M059J (cell line): ENCODE measurements at regions not wholly inside any gene's neighbourhood (a gene's known extent, or its start where the extent isn't known, plus 50 kb on each side); places are given as distances from the start of the nearest gene placed in this dataset.
A peak's percentile ranks its signal among the peaks of the same experiment; 100 is the strongest.

Experiments
- DNase-seq: peaks from one replicate; pipeline ENCODE4 v3.0.0-alpha.2; 2012; ENCODE audit warnings: low read depth

DNA sequence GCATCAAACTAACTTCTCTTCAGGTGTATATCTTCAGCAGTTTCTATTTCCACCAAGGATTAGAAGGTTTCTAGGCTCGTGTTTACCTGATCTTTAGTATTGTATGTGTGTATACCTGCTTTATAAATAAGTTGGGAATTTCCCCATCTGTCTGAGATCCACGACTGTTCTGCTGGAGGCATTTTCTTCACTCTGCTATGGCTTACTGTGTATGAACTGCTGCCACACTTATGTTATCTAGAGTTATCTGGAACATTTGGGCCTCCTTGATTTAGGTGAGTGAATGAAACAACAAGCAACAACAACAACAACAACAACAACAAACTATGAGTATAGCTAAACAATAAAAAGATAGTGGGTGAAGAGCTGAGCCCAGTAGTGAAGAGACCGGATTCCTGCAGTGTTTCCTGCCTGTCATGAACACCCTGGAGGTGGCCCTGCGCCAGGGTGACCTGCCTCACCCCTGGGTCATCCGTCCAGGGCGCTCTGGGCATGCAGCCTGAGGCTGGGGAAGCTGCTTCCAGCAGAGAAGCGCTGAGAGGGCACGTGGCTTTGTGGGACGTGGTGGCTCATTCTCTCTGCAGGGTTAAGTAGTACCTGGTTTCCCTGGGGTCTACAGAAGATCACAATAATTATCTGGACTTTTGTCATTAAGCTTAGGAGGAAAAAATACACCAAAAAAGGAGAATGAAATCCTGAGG, 56.1 kb upstream of the GATA6 start:
- peak; percentile 48 for DNase-seq

DNA sequence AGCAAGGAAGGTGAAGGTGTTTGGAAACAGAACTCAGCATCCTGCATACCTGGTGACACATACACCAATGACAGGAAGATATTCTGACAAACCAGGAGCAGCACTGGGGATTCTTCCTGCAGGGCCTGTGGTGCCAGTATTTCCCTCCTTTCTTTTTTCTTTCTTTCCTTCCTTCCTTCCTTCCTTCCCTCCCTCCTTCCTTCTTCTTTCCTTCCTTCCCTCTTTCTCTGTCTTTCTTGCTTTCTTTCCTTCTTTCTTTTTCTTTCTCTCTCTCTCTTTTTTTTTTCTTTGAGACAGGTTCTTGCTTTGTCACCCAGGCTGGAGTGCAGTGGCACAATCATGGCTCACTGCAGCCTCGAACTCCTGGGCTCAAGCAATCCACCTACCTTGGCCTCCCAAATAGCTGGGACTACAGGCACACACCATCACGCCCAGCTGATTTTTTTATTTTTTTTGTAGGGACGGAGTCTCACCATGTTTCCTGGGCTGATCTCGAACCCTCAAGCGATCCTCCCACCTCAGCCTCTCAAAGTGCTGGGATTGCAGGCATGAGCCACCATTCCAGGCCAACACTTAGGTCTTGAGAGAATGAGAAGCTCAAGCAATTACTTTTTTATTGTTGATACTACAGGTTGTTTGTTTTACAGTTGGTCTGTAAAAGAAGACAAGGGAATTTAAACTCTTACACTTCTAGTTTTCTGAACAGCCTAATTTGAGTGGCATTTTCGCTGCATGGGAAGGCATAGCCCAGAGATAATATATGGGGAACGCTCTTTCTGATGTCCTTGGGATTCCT, 54.7 kb upstream of the GATA6 start:
- DNase-seq: no peak

DNA sequence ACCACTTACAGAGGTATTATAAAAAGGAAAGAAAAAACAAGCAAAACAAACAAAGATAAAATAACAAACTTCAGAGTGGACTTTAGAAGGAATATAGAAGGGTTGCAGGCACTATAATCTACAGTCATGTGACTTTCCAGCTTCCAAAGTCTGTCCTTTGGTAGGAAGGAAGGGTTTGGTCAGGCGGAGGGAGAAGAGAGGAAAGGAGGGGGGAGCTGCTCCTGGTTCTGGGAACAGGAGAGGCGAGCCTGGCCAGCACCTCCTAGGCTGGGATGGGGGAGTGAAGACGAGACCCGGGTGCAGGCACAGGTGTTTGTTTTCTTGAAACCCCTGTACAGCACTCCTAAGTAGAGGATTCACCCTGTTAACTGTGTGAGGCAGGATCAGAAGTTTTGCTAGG, 53.8 kb upstream of the GATA6 start:
- DNase-seq: no peak
